ENCODE measurements at regions not wholly inside any gene's neighbourhood (a gene's known extent, or its start where the extent isn't known, plus 50 kb on each side); places are given as distances from the start of the nearest gene placed in this dataset.

GRCh38 chr10:54940418-54940817 is 139.4 kb upstream of the PCDH15 start:
- TF ChIP-seq ZFX (IDR thresholded peaks at IDR 0.05) (no peak), CTCF (conservative IDR thresholded peaks at IDR 0.05) (peak; percentile 55)
- no peak overlapping the region for H3K27ac ChIP-seq

DNA sequence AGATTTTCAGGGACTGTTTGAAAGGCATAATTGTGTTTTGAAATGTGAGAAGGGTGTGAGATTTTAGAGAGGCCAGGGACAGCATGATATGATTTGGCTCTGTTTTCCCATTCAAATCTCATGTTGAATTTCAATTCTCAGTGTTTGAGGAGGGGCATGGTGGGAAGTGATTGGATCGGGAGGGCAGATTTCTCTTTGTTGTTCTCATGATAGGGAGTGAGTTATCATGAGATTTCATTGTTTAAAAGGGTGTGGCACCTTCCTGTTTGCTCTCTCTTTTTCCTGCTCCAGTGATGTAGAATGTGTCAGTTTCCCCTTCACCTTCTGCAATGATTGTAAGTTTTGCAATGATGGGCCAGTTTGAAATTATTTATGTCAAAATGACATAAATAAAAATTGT is 113.0 kb upstream of the PCDH15 start:
- TF ChIP-seq ZFX (IDR thresholded peaks at IDR 0.05) (no peak), CTCF (conservative IDR thresholded peaks at IDR 0.05) (no peak)
- H3K27ac ChIP-seq: no peak overlapping the region

DNA sequence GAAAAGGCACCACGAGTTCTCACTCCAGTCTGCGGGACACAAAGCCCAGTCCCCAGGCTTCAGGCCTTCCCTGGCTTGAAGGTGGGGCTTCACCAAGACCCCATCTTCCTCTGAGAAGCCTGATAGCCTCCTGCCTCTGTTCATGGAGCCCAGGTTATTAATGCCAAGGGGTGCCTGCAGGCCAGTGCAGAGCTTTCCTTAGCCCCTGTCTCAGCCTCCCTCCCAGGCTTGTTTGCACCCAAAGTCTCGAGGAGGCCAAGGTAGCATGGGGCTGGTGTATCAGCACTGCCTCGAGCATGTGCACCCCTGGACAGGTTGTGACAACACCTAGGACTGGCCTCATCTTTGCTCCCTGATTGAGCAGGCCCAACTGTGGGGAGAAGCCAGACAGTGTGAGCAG is 108.1 kb upstream of the PCDH15 start:
- no peak overlapping the region for H3K27ac ChIP-seq
- TF ChIP-seq CTCF (conservative IDR thresholded peaks at IDR 0.05): no peak
- no peak for TF ChIP-seq ZFX (IDR thresholded peaks at IDR 0.05)

DNA sequence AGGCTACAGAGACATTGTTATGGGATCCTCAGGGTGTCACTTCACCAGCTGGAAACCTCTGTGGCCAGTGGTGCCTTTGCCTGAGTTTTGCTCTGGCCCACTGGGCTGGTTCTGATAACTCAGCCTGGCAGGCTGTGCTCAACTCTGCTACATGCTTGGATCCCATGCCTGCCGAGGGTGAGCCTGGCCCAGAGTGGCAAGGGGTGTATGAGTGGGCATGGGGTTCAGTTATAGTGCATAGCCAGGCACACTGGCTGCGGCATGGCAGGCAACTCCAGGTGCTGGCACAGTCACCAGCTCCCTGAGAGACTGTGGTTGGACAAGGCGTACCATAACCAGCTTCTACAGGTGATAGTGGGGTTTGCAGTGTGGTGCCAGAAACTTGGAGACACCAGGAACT is 107.0 kb upstream of the PCDH15 start:
- no peak overlapping the region for H3K27ac ChIP-seq
- TF ChIP-seq CTCF (conservative IDR thresholded peaks at IDR 0.05) (no peak), ZFX (IDR thresholded peaks at IDR 0.05) (no peak)

DNA sequence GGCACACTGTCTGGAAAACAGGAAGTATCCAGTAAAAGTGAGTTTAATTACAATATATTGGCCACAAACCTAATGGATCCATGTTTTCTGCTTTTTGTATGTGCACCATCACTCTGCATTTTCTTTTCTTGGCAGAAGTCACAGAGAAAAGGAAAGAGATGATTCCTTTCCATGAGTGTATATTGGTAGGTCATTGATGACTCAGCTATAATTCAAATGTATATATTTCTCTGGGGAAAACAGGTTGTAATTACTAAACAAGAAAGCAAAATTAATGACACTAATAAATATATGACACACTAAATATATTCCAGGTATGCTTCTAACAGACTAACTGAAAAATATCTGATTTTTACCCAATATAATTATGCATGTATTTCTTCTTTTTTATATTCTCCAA is 105.9 kb upstream of the PCDH15 start:
- H3K27ac ChIP-seq: no peak overlapping the region
- TF ChIP-seq CTCF (conservative IDR thresholded peaks at IDR 0.05) (no peak), ZFX (IDR thresholded peaks at IDR 0.05) (no peak)

- H3K27ac ChIP-seq: no peak overlapping the region
- no peak for TF ChIP-seq CTCF (conservative IDR thresholded peaks at IDR 0.05)
- no peak for TF ChIP-seq ZFX (IDR thresholded peaks at IDR 0.05)
Measured at GRCh38 chr10:54905578-54906192, 104.7 kb upstream of the PCDH15 start.

GRCh38 chr10:54904833-54905232 is 103.8 kb upstream of the PCDH15 start:
- no peak for TF ChIP-seq CTCF (conservative IDR thresholded peaks at IDR 0.05)
- no peak for TF ChIP-seq ZFX (IDR thresholded peaks at IDR 0.05)
- no peak overlapping the region for H3K27ac ChIP-seq

Data from C4-2B (cell line).